WTC11 (cell line): ENCODE measurements at regions not wholly inside any gene's neighbourhood (a gene's known extent, or its start where the extent isn't known, plus 50 kb on each side); places are given as distances from the start of the nearest gene placed in this dataset.

ENCODE experiments used
- ATAC-seq: fragments of 200-7000 bp; cut with Tn5 transposase; 2 replicates; pipeline ENCODE4 v1.10.0; 2021; ENCODE audit warnings: mild to moderate bottlenecking, moderate library complexity
- CTCF ChIA-PET: fragments of 300-600 bp; sonication (Branson Sonifier 250); formaldehyde crosslinking; loops from one replicate; lab custom pipeline; 2021; ENCODE audit warnings: antibody characterized with exemption; lab: Charles Lee
- POLR2A ChIA-PET: fragments of 350-600 bp; sonication (Branson Sonifier 250); formaldehyde crosslinking; loops from one replicate; lab custom pipeline; 2021; ENCODE audit warnings: antibody characterized with exemption; lab: Charles Lee
- DNase-seq: peaks from one replicate; pipeline ENCODE4 v3.0.0; 2021; ENCODE audit warnings: low spot score
- H3K27ac Mint-ChIP-seq: 2 replicates; pipeline ENCODE4 v1.8.0; 2021; ENCODE audit warnings: mixed read lengths
- H3K27me3 Mint-ChIP-seq: 2 replicates; pipeline ENCODE4 v1.8.0; 2021; ENCODE audit warnings: low read depth, mild to moderate bottlenecking, moderate library complexity, mixed read lengths
- H3K36me3 Mint-ChIP-seq: 2 replicates; pipeline ENCODE4 v1.8.0; 2021; ENCODE audit warnings: mixed read lengths
- H3K4me1 Mint-ChIP-seq: 2 replicates; pipeline ENCODE4 v1.8.0; 2022; ENCODE audit warnings: mixed read lengths
- H3K4me3 Mint-ChIP-seq: 2 replicates; pipeline ENCODE4 v1.8.0; 2021; ENCODE audit warnings: mild to moderate bottlenecking, moderate library complexity, mixed read lengths
- H3K9me3 Mint-ChIP-seq: 2 replicates; pipeline ENCODE4 v1.8.0; 2021; ENCODE audit warnings: mixed read lengths
- CREB1 ChIP-seq: sonication (generic); formaldehyde crosslinking; IDR thresholded peaks from 2 replicates; pipeline ENCODE4 v1.8.0; 2023; ENCODE audit warnings: mild to moderate bottlenecking, missing genetic modification reagents
- ETV6 ChIP-seq: sonication (generic); formaldehyde crosslinking; IDR thresholded peaks from 2 replicates; pipeline ENCODE4 v1.8.1; 2022; ENCODE audit warnings: mild to moderate bottlenecking, missing genetic modification reagents
- FOXJ3 ChIP-seq: sonication (generic); formaldehyde crosslinking; IDR thresholded peaks from 2 replicates; pipeline ENCODE4 v1.9.0; 2021; ENCODE audit warnings: missing genetic modification reagents, mild to moderate bottlenecking, borderline replicate concordance
- FOXP1 ChIP-seq: sonication (generic); formaldehyde crosslinking; IDR thresholded peaks from 2 replicates; pipeline ENCODE4 v1.8.0; 2022; ENCODE audit warnings: missing genetic modification reagents, mild to moderate bottlenecking, moderate library complexity, borderline replicate concordance
- JUN ChIP-seq: sonication (generic); formaldehyde crosslinking; IDR thresholded peaks from 2 replicates; pipeline ENCODE4 v1.8.0; 2023; ENCODE audit warnings: mild to moderate bottlenecking, missing genetic modification reagents
- MYBL2 ChIP-seq: sonication (generic); formaldehyde crosslinking; IDR thresholded peaks from 2 replicates; pipeline ENCODE4 v1.8.1; 2023; ENCODE audit warnings: mild to moderate bottlenecking, moderate library complexity, missing genetic modification reagents
- NFYB ChIP-seq: sonication (generic); formaldehyde crosslinking; conservative IDR thresholded peaks from 2 replicates; pipeline ENCODE4 v1.8.0; 2022; ENCODE audit warnings: low read depth, missing genetic modification reagents
- NR3C1 ChIP-seq: sonication (generic); formaldehyde crosslinking; conservative IDR thresholded peaks from 2 replicates; pipeline ENCODE4 v1.8.1; 2023; ENCODE audit warnings: low read depth, mild to moderate bottlenecking, missing genetic modification reagents
- OVOL2 ChIP-seq: fragments of 250-450 bp; sonication (Bioruptor Pico); IDR thresholded peaks from 2 replicates; pipeline ENCODE4 v1.9.0; 2021; ENCODE audit warnings: mild to moderate bottlenecking, borderline replicate concordance
- SOX15 ChIP-seq: fragments of 250-450 bp; sonication (Bioruptor Pico); IDR thresholded peaks from 2 replicates; pipeline ENCODE4 v1.9.0; 2021; ENCODE audit warnings: mild to moderate bottlenecking
- STAT6 ChIP-seq: sonication (generic); formaldehyde crosslinking; conservative IDR thresholded peaks from 2 replicates; pipeline ENCODE4 v1.8.1; 2023; ENCODE audit warnings: mild to moderate bottlenecking, low read depth, missing genetic modification reagents, moderate library complexity
- TEAD1 ChIP-seq: sonication (generic); formaldehyde crosslinking; IDR thresholded peaks from 2 replicates; pipeline ENCODE4 v1.8.0; 2022; ENCODE audit warnings: mild to moderate bottlenecking, missing genetic modification reagents
- ZNF138 ChIP-seq: sonication (generic); formaldehyde crosslinking; conservative IDR thresholded peaks from 2 replicates; pipeline ENCODE4 v1.8.1; 2022; ENCODE audit warnings: mild to moderate bottlenecking, moderate library complexity, missing genetic modification reagents
- ZNF512 ChIP-seq: sonication (generic); formaldehyde crosslinking; IDR thresholded peaks from 2 replicates; pipeline ENCODE4 v1.8.1; 2022; ENCODE audit warnings: missing genetic modification reagents, borderline replicate concordance
- ZNF532 ChIP-seq: fragments of 250-450 bp; sonication (Bioruptor Pico); IDR thresholded peaks from 2 replicates; pipeline ENCODE4 v1.9.0; 2021; ENCODE audit warnings: mild to moderate bottlenecking, borderline replicate concordance
- TF ChIP-seq, protein P1 (sequence below): fragments of 250-450 bp; sonication (Bioruptor Pico); IDR thresholded peaks from 2 replicates; pipeline ENCODE4 v2.1.2; 2022; ENCODE audit warnings: mild to moderate bottlenecking, moderate library complexity
- TF ChIP-seq, protein P2 (sequence below): sonication (generic); formaldehyde crosslinking; IDR thresholded peaks from 2 replicates; pipeline ENCODE4 v1.8.1; 2023; ENCODE audit warnings: mild to moderate bottlenecking, missing genetic modification reagents
- TF ChIP-seq, protein P3 (sequence below): sonication (generic); formaldehyde crosslinking; IDR thresholded peaks from 2 replicates; pipeline ENCODE4 v1.8.0; 2023; ENCODE audit warnings: missing genetic modification reagents, mild to moderate bottlenecking, borderline replicate concordance
- TF ChIP-seq, protein P4 (sequence below): sonication (generic); formaldehyde crosslinking; IDR thresholded peaks from 2 replicates; pipeline ENCODE4 v1.8.0; 2022; ENCODE audit warnings: mild to moderate bottlenecking, missing genetic modification reagents

GRCh38 chr9:126217250-126217653 lies 109.4 kb upstream of the MVB12B start:
- H3K4me3 Mint-ChIP-seq, result no peak overlapping the region
- TF ChIP-seq FOXJ3 (CRISPR knock-in tag), result no peak
- TF ChIP-seq, protein P1, sequence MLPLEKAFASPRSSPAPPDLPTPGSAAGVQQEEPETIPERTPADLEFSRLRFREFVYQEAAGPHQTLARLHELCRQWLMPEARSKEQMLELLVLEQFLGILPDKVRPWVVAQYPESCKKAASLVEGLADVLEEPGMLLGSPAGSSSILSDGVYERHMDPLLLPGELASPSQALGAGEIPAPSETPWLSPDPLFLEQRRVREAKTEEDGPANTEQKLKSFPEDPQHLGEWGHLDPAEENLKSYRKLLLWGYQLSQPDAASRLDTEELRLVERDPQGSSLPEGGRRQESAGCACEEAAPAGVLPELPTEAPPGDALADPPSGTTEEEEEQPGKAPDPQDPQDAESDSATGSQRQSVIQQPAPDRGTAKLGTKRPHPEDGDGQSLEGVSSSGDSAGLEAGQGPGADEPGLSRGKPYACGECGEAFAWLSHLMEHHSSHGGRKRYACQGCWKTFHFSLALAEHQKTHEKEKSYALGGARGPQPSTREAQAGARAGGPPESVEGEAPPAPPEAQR, result no peak
- TF ChIP-seq, protein P2, sequence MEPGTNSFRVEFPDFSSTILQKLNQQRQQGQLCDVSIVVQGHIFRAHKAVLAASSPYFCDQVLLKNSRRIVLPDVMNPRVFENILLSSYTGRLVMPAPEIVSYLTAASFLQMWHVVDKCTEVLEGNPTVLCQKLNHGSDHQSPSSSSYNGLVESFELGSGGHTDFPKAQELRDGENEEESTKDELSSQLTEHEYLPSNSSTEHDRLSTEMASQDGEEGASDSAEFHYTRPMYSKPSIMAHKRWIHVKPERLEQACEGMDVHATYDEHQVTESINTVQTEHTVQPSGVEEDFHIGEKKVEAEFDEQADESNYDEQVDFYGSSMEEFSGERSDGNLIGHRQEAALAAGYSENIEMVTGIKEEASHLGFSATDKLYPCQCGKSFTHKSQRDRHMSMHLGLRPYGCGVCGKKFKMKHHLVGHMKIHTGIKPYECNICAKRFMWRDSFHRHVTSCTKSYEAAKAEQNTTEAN (CRISPR knock-in tag), result no peak
- no peak for TF ChIP-seq ZNF512
- no peak for TF ChIP-seq TEAD1 (CRISPR knock-in tag)
- no peak for TF ChIP-seq STAT6 (CRISPR knock-in tag)
- TF ChIP-seq NFYB, result no peak
- no peak for TF ChIP-seq SOX15
- TF ChIP-seq, protein P3, sequence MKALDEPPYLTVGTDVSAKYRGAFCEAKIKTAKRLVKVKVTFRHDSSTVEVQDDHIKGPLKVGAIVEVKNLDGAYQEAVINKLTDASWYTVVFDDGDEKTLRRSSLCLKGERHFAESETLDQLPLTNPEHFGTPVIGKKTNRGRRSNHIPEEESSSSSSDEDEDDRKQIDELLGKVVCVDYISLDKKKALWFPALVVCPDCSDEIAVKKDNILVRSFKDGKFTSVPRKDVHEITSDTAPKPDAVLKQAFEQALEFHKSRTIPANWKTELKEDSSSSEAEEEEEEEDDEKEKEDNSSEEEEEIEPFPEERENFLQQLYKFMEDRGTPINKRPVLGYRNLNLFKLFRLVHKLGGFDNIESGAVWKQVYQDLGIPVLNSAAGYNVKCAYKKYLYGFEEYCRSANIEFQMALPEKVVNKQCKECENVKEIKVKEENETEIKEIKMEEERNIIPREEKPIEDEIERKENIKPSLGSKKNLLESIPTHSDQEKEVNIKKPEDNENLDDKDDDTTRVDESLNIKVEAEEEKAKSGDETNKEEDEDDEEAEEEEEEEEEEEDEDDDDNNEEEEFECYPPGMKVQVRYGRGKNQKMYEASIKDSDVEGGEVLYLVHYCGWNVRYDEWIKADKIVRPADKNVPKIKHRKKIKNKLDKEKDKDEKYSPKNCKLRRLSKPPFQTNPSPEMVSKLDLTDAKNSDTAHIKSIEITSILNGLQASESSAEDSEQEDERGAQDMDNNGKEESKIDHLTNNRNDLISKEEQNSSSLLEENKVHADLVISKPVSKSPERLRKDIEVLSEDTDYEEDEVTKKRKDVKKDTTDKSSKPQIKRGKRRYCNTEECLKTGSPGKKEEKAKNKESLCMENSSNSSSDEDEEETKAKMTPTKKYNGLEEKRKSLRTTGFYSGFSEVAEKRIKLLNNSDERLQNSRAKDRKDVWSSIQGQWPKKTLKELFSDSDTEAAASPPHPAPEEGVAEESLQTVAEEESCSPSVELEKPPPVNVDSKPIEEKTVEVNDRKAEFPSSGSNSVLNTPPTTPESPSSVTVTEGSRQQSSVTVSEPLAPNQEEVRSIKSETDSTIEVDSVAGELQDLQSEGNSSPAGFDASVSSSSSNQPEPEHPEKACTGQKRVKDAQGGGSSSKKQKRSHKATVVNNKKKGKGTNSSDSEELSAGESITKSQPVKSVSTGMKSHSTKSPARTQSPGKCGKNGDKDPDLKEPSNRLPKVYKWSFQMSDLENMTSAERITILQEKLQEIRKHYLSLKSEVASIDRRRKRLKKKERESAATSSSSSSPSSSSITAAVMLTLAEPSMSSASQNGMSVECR (CRISPR knock-in tag), result no peak
- TF ChIP-seq, all 79 proteins: peak for 0
- H3K4me1 Mint-ChIP-seq, result peaks cover 10% of the 10 kb centered on the region
- H3K27ac Mint-ChIP-seq, result no peak overlapping the region
- DNase-seq, result no peak
- peaks cover 12% of the 10 kb centered on the region for H3K27me3 Mint-ChIP-seq
- H3K9me3 Mint-ChIP-seq, result peaks cover 32% of the 10 kb centered on the region
- ATAC-seq, result peak; percentile 32; the same call in 1 of the 2 replicates
- CTCF ChIA-PET, result interaction anchor here (0.8 kb wide), 1 partner anchor 10 kb away, joined by 4 read pairs; no protein-coding TSS in a partner anchor
- POLR2A ChIA-PET, result no interaction called here
- peaks cover 14% of the 10 kb centered on the region for H3K36me3 Mint-ChIP-seq

DNA sequence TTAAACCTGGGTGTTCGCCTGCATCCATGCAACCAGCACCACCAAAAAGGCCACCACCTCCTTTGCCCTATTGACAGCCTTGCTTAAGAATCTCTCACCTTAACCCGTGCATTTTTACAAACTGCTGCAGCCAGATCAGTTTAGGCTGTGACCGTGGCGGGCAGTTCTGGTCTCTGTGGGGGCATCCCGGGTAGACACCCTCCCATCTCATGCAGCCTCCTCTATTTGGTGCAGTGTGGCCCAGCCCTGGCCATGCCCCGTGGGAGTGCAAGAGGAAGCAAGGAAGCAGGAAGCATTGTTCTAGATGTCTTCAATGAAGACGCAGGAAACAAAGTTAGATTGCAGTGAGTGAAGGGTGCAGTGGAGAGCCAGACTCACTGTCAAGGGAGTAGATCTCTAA lies 108.8 kb upstream of the MVB12B start:
- ATAC-seq, result no peak
- no peak overlapping the region; the same call in 1 of the 2 replicates for H3K27ac Mint-ChIP-seq
- H3K27me3 Mint-ChIP-seq, result peaks cover 14% of the 10 kb centered on the region
- TF ChIP-seq CREB1 (CRISPR knock-in tag) (no peak), NR3C1 (CRISPR knock-in tag) (no peak), ZNF138 (CRISPR knock-in tag) (no peak), ZNF532 (CRISPR knock-in tag) (no peak), JUN (CRISPR knock-in tag) (no peak), OVOL2 (no peak), MYBL2 (no peak), FOXP1 (CRISPR knock-in tag) (no peak), ETV6 (no peak), TEAD1 (CRISPR knock-in tag) (no peak)
- TF ChIP-seq, protein P4, sequence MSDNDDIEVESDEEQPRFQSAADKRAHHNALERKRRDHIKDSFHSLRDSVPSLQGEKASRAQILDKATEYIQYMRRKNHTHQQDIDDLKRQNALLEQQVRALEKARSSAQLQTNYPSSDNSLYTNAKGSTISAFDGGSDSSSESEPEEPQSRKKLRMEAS (CRISPR knock-in tag), result no peak

More for the DNA sequence above, 108.8 kb upstream of the MVB12B start:
- peaks cover 14% of the 10 kb centered on the region for H3K36me3 Mint-ChIP-seq
- ChIA-PET CTCF (interaction anchor here (0.8 kb wide), 1 partner anchor 10 kb away, joined by 4 read pairs; no protein-coding TSS in a partner anchor), POLR2A (no interaction called here)
- peaks cover 11% of the 10 kb centered on the region for H3K4me1 Mint-ChIP-seq
- H3K9me3 Mint-ChIP-seq, result peaks cover 32% of the 10 kb centered on the region
- H3K4me3 Mint-ChIP-seq, result no peak overlapping the region
- DNase-seq, result no peak
